Smooth muscle cell (in vitro differentiated cells): ENCODE measurements at regions not wholly inside any gene's neighbourhood (a gene's known extent, or its start where the extent isn't known, plus 50 kb on each side); places are given as distances from the start of the nearest gene placed in this dataset.

Experiments used
- DNase-seq: peaks from one replicate; lab custom pipeline; 2025; ENCODE audit not compliant: unreplicated experiment; lab: John Stamatoyannopoulos, UW
- H2AFZ ChIP-seq: fragments of 200-600 bp; sonication (generic); 2 replicates; pipeline ENCODE4 v1.6.0; 2016; ENCODE audit warnings: antibody characterized with exemption, low read depth, mild to moderate bottlenecking
- H3F3A ChIP-seq: fragments of 200-600 bp; sonication (generic); 2 replicates; pipeline ENCODE4 v1.6.0; 2017; ENCODE audit warnings: antibody characterized with exemption, low read depth
- H3K27ac ChIP-seq: fragments of 200-600 bp; sonication (generic); 2 replicates; pipeline ENCODE4 v1.5.1; 2016; ENCODE audit warnings: low read depth, mild to moderate bottlenecking
- H3K27me3 ChIP-seq: fragments of 200-600 bp; sonication (generic); 2 replicates; pipeline ENCODE4 v1.6.1; 2016; ENCODE audit warnings: low read depth, mild to moderate bottlenecking
- H3K36me3 ChIP-seq: fragments of 200-600 bp; sonication (generic); 2 replicates; pipeline ENCODE4 v1.5.1; 2016; ENCODE audit warnings: low read depth
- H3K4me1 ChIP-seq: fragments of 200-600 bp; sonication (generic); 2 replicates; pipeline ENCODE4 v1.5.1; 2016; ENCODE audit warnings: low read depth
- H3K4me2 ChIP-seq: fragments of 200-600 bp; sonication (generic); 2 replicates; pipeline ENCODE4 v1.6.0; 2016; ENCODE audit warnings: mild to moderate bottlenecking
- H3K4me3 ChIP-seq: fragments of 200-600 bp; sonication (generic); 2 replicates; pipeline ENCODE4 v1.5.1; 2016; ENCODE audit warnings: mild to moderate bottlenecking
- H3K79me2 ChIP-seq: fragments of 200-600 bp; sonication (generic); 2 replicates; pipeline ENCODE4 v1.6.0; 2016; ENCODE audit warnings: low read depth, mild to moderate bottlenecking
- H3K9ac ChIP-seq: fragments of 200-600 bp; sonication (generic); 2 replicates; pipeline ENCODE4 v1.6.0; 2016; ENCODE audit warnings: low read depth
- H3K9me3 ChIP-seq: fragments of 200-600 bp; sonication (generic); replicated peaks from 2 replicates; pipeline ENCODE4 v1.5.1; 2016; ENCODE audit warnings: low read depth
- H4K20me1 ChIP-seq: fragments of 200-600 bp; sonication (generic); 2 replicates; pipeline ENCODE4 v1.6.0; 2016; ENCODE audit warnings: low read depth
- WGBS: methylation state at CpG from one replicate; pipeline ENCODE4 v1.1.7; 2016; ENCODE audit warnings: low lambda C conversion rate; 5-methylcytosine and 5-hydroxymethylcytosine counted together
- TF ChIP-seq, protein P1 (sequence below): fragments of 200-600 bp; sonication (generic); IDR thresholded peaks from 2 replicates; pipeline ENCODE4 v1.5.1; 2017; ENCODE audit warnings: borderline replicate concordance, mild to moderate bottlenecking, antibody characterized with exemption; ENCODE audit not compliant: insufficient read depth, poor library complexity, severe bottlenecking

DNA sequence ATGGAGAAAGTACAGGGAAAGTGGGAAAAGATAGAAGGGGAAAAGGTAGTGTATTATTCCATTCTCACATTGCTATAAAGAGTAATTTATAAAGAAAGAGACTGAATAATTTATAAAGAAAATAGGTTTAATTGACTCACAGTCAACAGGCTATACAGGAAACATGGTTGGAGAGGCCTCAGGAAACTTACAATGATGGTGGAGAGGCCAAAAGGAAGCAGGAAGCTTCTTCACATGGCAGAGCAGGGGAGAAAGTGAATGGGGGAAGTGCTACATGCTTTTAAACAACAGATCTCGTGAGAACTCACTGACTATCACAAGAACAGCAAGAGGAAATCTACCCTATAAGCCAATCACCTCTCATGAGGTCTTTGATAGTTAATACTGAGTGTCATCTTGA is 725.0 kb upstream of the FLRT2 start:
- Histone ChIP-seq H3K79me2 (no peaks in the 10 kb centered on the region), H4K20me1 (no peaks in the 10 kb centered on the region), H3K4me3 (no peak overlapping the region), H3K9me3 (no peaks in the 10 kb centered on the region), H3F3A (no peaks in the 10 kb centered on the region), H3K4me2 (no peak overlapping the region), H2AFZ (no peak overlapping the region), H3K27ac (no peak overlapping the region), H3K27me3 (no peaks in the 10 kb centered on the region), H3K9ac (no peak overlapping the region), H3K4me1 (no peaks in the 10 kb centered on the region), H3K36me3 (no peaks in the 10 kb centered on the region)
- no peak for DNase-seq
- TF ChIP-seq, protein P1, sequence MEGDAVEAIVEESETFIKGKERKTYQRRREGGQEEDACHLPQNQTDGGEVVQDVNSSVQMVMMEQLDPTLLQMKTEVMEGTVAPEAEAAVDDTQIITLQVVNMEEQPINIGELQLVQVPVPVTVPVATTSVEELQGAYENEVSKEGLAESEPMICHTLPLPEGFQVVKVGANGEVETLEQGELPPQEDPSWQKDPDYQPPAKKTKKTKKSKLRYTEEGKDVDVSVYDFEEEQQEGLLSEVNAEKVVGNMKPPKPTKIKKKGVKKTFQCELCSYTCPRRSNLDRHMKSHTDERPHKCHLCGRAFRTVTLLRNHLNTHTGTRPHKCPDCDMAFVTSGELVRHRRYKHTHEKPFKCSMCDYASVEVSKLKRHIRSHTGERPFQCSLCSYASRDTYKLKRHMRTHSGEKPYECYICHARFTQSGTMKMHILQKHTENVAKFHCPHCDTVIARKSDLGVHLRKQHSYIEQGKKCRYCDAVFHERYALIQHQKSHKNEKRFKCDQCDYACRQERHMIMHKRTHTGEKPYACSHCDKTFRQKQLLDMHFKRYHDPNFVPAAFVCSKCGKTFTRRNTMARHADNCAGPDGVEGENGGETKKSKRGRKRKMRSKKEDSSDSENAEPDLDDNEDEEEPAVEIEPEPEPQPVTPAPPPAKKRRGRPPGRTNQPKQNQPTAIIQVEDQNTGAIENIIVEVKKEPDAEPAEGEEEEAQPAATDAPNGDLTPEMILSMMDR = no peak
- 82% methylated on average over 1 of the region's 1 CpG for WGBS

DNA sequence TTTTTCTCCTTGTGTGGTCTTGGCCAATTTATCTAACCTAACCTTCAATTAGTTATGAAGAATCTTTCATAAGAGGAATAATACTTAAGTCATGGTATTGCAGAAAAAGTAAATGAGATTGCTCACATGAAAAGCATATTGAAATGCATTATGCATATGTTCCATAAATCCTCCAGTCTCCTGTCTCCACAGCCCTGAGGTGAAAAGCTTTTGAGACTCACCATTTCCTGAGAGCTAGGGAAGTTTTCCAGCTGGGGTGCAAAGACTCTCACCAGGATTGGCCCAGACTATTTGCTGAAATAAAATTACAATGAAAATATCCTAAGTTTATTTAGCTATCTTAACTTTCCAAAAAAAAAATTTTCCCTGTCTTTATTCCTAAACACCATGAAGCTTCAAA is 723.8 kb upstream of the FLRT2 start:
- TF ChIP-seq, protein P1 = no peak
- Histone ChIP-seq H3K4me2 (no peak overlapping the region), H3K27me3 (no peaks in the 10 kb centered on the region), H3K9me3 (no peaks in the 10 kb centered on the region), H3K79me2 (no peaks in the 10 kb centered on the region), H3F3A (no peaks in the 10 kb centered on the region), H3K4me1 (no peaks in the 10 kb centered on the region), H4K20me1 (no peaks in the 10 kb centered on the region), H3K27ac (no peak overlapping the region), H2AFZ (no peak overlapping the region), H3K9ac (no peak overlapping the region), H3K36me3 (no peaks in the 10 kb centered on the region), H3K4me3 (no peak overlapping the region)
- DNase-seq = no peak

DNA sequence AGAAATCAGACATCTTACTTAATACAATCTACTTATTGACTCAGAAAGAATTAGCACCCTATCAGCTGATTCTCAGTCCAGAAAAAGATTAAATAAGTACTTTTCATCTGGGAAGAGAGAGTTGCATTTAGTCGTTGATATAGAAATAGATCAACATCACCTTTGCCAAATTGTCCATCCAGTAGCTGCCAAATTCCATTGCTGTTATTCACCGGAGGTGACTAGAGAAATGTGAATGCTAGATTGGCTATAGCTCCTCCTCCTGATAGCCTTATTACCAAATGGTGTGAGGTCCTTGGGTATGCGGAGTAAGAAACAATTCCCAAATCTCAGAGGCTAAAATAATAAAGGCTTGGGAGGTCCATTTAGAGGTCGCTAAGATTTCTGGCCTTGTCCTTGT is 723.3 kb upstream of the FLRT2 start:
- Histone ChIP-seq H3K4me3 (no peak overlapping the region), H3K4me2 (no peak overlapping the region), H2AFZ (no peak overlapping the region), H3K9ac (no peak overlapping the region), H3K27me3 (no peaks in the 10 kb centered on the region), H3F3A (no peaks in the 10 kb centered on the region), H3K36me3 (no peaks in the 10 kb centered on the region), H3K4me1 (no peaks in the 10 kb centered on the region), H3K79me2 (no peaks in the 10 kb centered on the region), H4K20me1 (no peaks in the 10 kb centered on the region), H3K27ac (no peak overlapping the region), H3K9me3 (no peaks in the 10 kb centered on the region)
- 94% methylated on average over 4 of the region's 4 CpGs for whole genome bisulfite sequencing
- TF ChIP-seq, protein P1 = no peak
- no peak for DNase-seq

DNA sequence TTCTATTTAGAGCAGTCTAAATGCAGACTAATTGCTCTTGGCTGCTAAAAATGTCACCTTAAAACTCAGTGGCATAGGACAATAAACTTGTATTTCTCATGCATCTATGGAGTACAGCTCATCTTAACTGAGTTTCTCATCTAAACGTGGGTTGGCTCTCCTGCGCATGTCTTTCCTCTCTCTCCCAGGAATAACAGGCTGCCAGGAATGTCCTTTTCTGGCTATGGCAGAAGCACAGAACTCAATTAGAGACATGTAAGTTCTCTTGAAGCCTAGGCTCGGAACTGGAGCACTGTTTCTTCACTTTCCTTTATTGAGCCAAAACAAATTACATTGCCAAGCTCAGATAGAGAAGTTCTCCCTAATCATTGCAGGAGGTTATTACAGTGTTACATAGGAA is 722.3 kb upstream of the FLRT2 start:
- Histone ChIP-seq H3K4me1 (no peaks in the 10 kb centered on the region), H3F3A (no peaks in the 10 kb centered on the region), H3K79me2 (no peaks in the 10 kb centered on the region), H3K36me3 (no peaks in the 10 kb centered on the region), H3K9ac (no peak overlapping the region), H3K4me3 (no peak overlapping the region), H4K20me1 (no peaks in the 10 kb centered on the region), H3K27me3 (no peaks in the 10 kb centered on the region), H3K4me2 (no peak overlapping the region), H2AFZ (no peak overlapping the region), H3K9me3 (no peaks in the 10 kb centered on the region), H3K27ac (no peak overlapping the region)
- 84% methylated on average over 3 of the region's 3 CpGs for WGBS
- TF ChIP-seq, protein P1 = no peak
- no peak for DNase-seq
